K562 (cell line): ENCODE measurements at regions not wholly inside any gene's neighbourhood (a gene's known extent, or its start where the extent isn't known, plus 50 kb on each side); places are given as distances from the start of the nearest gene placed in this dataset.
A peak's percentile ranks its signal among the peaks of the same experiment; 100 is the strongest.

Source experiments
- ATAC-seq: fragments of 200-7000 bp; cut with Tn5 transposase; 3 replicates; pipeline ENCODE4 v1.9.1; 2020; ENCODE audit warnings: moderate library complexity
- BruUV-seq: library from RNA; stranded (reverse); fragments of 400-500 nt; replicated peaks from 2 replicates; lab custom pipeline; 2021; lab: Mats Ljungman, UMichigan
- CTCF ChIA-PET: fragments of 300-600 bp; formaldehyde crosslinking; extraction: SDS; loops from one replicate; lab custom pipeline; 2021; ENCODE audit warnings: low intra/inter-chr PET ratio; lab: Yijun Ruan, JAX
- POLR2A ChIA-PET: fragments of 300-600, 350-650 bp; sonication (Branson Sonifier 250); formaldehyde crosslinking; extraction: SDS; loops from one replicate; lab custom pipeline; 2021; ENCODE audit warnings: antibody characterized with exemption, inconsistent platforms; lab: Yijun Ruan, JAX
- DNase-seq, 4 experiments: peaks; one replicate each; pipeline versions ENCODE4 v3.0.0 to v3.0.0-alpha.2; 2011 to 2018; ENCODE audit warnings: low spot score in 3 of 4, mixed read lengths in 3 of 4; ENCODE audit errors: extremely low read depth in 1 of 4
- FAIRE-seq: peaks from 2 replicates; lab custom pipeline; 2011; peaks lifted over from hg19 to GRCh38; lab: Jason Lieb, UNC
- H2AFZ ChIP-seq: 2 replicates; pipeline ENCODE4 v1.6.0; 2011; ENCODE audit warnings: low read depth, low read length, control low read depth, inconsistent platforms
- H3K27ac ChIP-seq: fragments of 200-600 bp; 3 replicates; pipeline ENCODE4 v1.8.0; 2011; ENCODE audit warnings: low read depth, mild to moderate bottlenecking, control low read depth, inconsistent platforms, low read length, moderate library complexity, mixed read lengths; ENCODE audit errors: extremely low read depth
- H3K27me3 ChIP-seq, 2 experiments: fragments of 300-600 bp in 1 of 2; 2 replicates in 1 of 2; 3 replicates in 1 of 2; pipeline versions ENCODE4 v1.6.0 to v1.8.0; 2011; ENCODE audit warnings: inconsistent platforms in 2 of 2, low read length in 2 of 2, mild to moderate bottlenecking in 1 of 2, mixed read lengths in 1 of 2, moderate library complexity in 1 of 2; ENCODE audit not compliant: control insufficient read depth in 2 of 2, insufficient read depth in 2 of 2
- H3K36me3 ChIP-seq: fragments of 300-600 bp; 3 replicates; pipeline ENCODE4 v1.8.0; 2011; ENCODE audit warnings: mild to moderate bottlenecking, low read length, inconsistent platforms; ENCODE audit not compliant: control insufficient read depth, insufficient read depth
- H3K4me1 ChIP-seq, 2 experiments: fragments of 200-600 bp in 1 of 2; replicated peaks in 1 of 2; 2 replicates in 1 of 2; 3 replicates in 1 of 2; pipeline versions ENCODE4 v1.5.1 to v1.8.0; 2011; ENCODE audit warnings: inconsistent platforms in 2 of 2, low read length in 2 of 2, mild to moderate bottlenecking in 1 of 2, mixed read lengths in 1 of 2, moderate library complexity in 1 of 2; ENCODE audit not compliant: control insufficient read depth in 2 of 2, insufficient read depth in 2 of 2
- H3K4me2 ChIP-seq: 2 replicates; pipeline ENCODE4 v1.6.1; 2011; ENCODE audit warnings: low read length, control low read depth, inconsistent platforms, mixed read lengths; ENCODE audit not compliant: insufficient read depth
- H3K4me3 ChIP-seq: fragments of 200-600 bp; sonication (generic), shearing (Covaris generic); 2 replicates; pipeline ENCODE4 v1.5.1; 2016; ENCODE audit warnings: control low read depth, inconsistent platforms
- H3K79me2 ChIP-seq: fragments of 200-600 bp; 3 replicates; pipeline ENCODE4 v1.8.0; 2011; ENCODE audit warnings: low read length, inconsistent platforms; ENCODE audit not compliant: control insufficient read depth, insufficient read depth
- H3K9ac ChIP-seq, 2 experiments: 2 replicates each; pipeline versions ENCODE4 v1.6.0 to v1.6.1; 2011; ENCODE audit warnings: low read depth in 2 of 2, low read length in 2 of 2, control low read depth in 1 of 2, inconsistent platforms in 1 of 2, mild to moderate bottlenecking in 1 of 2, mixed read lengths in 1 of 2; ENCODE audit not compliant: insufficient read depth in 1 of 2
- H3K9me1 ChIP-seq: one replicate; pipeline ENCODE4 v1.6.0; 2011; ENCODE audit warnings: inconsistent platforms, mild to moderate bottlenecking, low read length, moderate library complexity; ENCODE audit not compliant: control insufficient read depth, insufficient read depth
- H3K9me3 ChIP-seq: replicated peaks from 2 replicates; pipeline ENCODE4 v1.5.1; 2011; ENCODE audit warnings: low read depth, low read length, inconsistent platforms; ENCODE audit not compliant: control insufficient read depth, insufficient read depth
- H4K20me1 ChIP-seq: replicated peaks from 2 replicates; pipeline ENCODE4 v1.6.1; 2011; ENCODE audit warnings: low read length, inconsistent platforms, mixed read lengths; ENCODE audit not compliant: control insufficient read depth, insufficient read depth
- BACH1 ChIP-seq: fragments of 200-800 bp; sonication (Bioruptor generic); IDR thresholded peaks from 2 replicates; pipeline ENCODE4 v1.6.1; 2016; ENCODE audit warnings: missing genetic modification characterization, missing compliant biosample characterization
- CBFA2T3 ChIP-seq: fragments of 450-650 bp; IDR thresholded peaks from 2 replicates; pipeline ENCODE4 v1.6.1; 2017
- JUND ChIP-seq, 2 experiments: IDR thresholded peaks; 2 replicates in 1 of 2; 3 replicates in 1 of 2; pipeline ENCODE4 v1.6.1; 2011; ENCODE audit warnings: borderline replicate concordance in 2 of 2, low read depth in 2 of 2, low read length in 2 of 2, improper control_type of control experiment in 1 of 2, missing biosample characterization in 1 of 2, missing genetic modification characterization in 1 of 2, missing genetic modification reagents in 1 of 2
- LARP7 ChIP-seq: fragments of 450-650 bp; IDR thresholded peaks from 2 replicates; pipeline ENCODE4 v1.6.1; 2016
- MTA3 ChIP-seq: fragments of 450-650 bp; formaldehyde crosslinking; IDR thresholded peaks from 2 replicates; pipeline ENCODE4 v1.6.1; 2017; ENCODE audit warnings: mild to moderate bottlenecking, borderline replicate concordance
- PHB2 ChIP-seq: fragments of 450-650 bp; IDR thresholded peaks from 2 replicates; pipeline ENCODE4 v1.6.1; 2017; ENCODE audit warnings: low read depth
- PHTF2 ChIP-seq: fragments of 250-450 bp; sonication (Bioruptor Pico); IDR thresholded peaks from 2 replicates; pipeline ENCODE4 v1.5.0; 2021; ENCODE audit warnings: mild to moderate bottlenecking
- PTBP1 ChIP-seq: fragments of 200-400 bp; formaldehyde crosslinking; IDR thresholded peaks from 2 replicates; pipeline ENCODE4 v1.6.1; 2017; ENCODE audit warnings: low read depth, low read length
- TFAP4 ChIP-seq: sonication (generic); formaldehyde crosslinking; IDR thresholded peaks from 2 replicates; pipeline ENCODE4 v1.8.0; 2022; ENCODE audit warnings: missing genetic modification reagents, mild to moderate bottlenecking, moderate library complexity, borderline replicate concordance
- ZNF143 ChIP-seq: sonication (generic); formaldehyde crosslinking; IDR thresholded peaks from 2 replicates; pipeline ENCODE4 v1.9.0; 2022; ENCODE audit warnings: mild to moderate bottlenecking, missing genetic modification reagents
- ZNF384 ChIP-seq: IDR thresholded peaks from 2 replicates; pipeline ENCODE4 v1.6.1; 2012; ENCODE audit warnings: low read depth, low read length, improper control_type of control experiment
- ZNF79 ChIP-seq: fragments of 250-450 bp; sonication (Bioruptor Pico); IDR thresholded peaks from 2 replicates; pipeline ENCODE4 v1.4.0; 2020; ENCODE audit warnings: low read depth, mild to moderate bottlenecking, moderate library complexity
- WGBS: fragments of 100-300 bp; shearing (Covaris generic); methylation state at CpG from one replicate; pipeline ENCODE4 v1.1.6; 2016; ENCODE audit warnings: low coverage, mixed read lengths; ENCODE audit not compliant: insufficient coverage; ENCODE audit errors: missing lambda C conversion rate; 5-methylcytosine and 5-hydroxymethylcytosine counted together
- in situ Hi-C: fragments of 300-500 bp; cut with MboI; formaldehyde crosslinking; loops from 4 replicates; pipeline ENCODE4 v1.15.0; 2018; ENCODE audit warnings: inconsistent platforms, mixed read lengths
- intact Hi-C: fragments of 100-400 bp; cut with micrococcal nuclease; formaldehyde crosslinking; loops from 2 replicates; pipeline ENCODE4 v1.14.2; 2022

DNA sequence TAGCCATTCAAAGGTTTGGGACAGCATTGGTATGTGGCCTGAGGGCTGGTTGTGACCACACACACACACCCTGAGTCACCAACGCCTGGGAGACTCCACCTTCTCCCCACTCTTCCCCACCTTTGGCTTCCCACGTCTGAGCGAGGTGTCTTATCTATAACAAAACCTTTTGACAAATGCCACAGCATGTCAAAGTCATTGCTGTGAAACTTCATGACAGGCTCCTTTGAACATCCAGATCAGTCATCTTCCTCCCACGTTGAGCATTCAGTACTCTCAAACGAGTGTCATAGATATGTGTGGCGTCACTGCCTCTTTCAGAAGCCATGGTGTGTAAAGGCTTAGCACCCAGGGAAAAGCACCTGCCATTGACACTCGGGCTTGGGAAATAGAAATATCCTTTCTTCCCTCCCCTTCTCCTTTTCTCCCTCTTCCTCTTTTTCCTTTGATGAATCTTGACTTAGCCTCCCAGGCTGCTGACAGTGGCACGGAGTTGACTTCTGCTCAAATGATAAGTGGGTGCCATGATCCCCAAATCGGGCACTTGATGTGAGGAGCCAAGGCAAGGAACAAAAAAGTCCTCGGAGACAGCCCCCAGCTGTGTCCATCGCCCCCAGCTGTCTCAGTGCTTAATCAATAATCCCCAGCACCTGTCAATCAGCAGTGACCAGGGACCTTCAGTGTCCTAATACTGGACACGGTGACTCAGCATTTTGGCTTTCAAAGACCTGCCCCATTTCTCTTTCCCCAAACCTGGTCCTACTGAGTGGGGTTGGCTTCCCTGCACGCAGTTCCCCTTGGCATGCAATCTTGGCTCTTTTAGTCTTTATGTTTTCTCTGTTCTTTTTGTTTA is 114.8 kb downstream of the FGF18 start (continued):
- TF ChIP-seq TFAP4 (CRISPR knock-in tag) = peak; percentile 31; the same call in 1 of the 2 replicates
- peak; percentile 81 for TF ChIP-seq CBFA2T3
- 0 out of 2 replicates have a peak, but pooled peaks have one; percentile 65 for TF ChIP-seq MTA3
- TF ChIP-seq, all 486 proteins: peak for 54

DNA sequence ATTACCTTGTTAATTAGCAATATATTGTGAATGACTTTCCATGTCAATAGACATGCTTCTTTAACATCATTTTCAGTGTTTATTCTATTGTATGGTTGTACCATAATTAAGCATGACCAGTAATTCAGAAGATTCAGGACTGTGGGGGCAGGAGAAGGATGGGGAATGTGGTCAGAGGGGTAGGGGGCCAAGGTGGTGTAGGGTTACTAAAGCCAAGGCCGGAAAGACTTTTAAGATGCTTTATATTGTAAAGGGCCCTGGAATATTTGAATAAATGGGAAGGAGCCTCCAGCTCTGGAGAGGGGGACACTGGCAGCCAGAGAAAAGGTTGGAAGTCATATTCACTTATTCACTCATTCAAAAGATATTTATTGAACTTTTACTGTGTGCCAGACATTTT is 115.7 kb downstream of the FGF18 start:
- TF ChIP-seq PHB2 (no peak), PHTF2 (CRISPR knock-in tag) (no peak), ZNF384 (no peak), PTBP1 (no peak), JUND (IDR thresholded peaks at IDR 0.05; ENCODE audit: borderline replicate concordance, low read depth, low read length) (no peak), JUND (tag; IDR thresholded peaks at IDR 0.05; ENCODE audit: borderline replicate concordance, low read depth, low read length) (no peak), LARP7 (no peak), ZNF143 (CRISPR knock-in tag) (no peak), ZNF79 (CRISPR knock-in tag) (no peak), BACH1 (no peak)
- in situ Hi-C loops = no loop called here
- FAIRE-seq = no peak
- POLR2A ChIA-PET = interaction anchor here (0.8 kb wide), 2 partner anchors 12 to 201 kb away, joined by 3 to 4 read pairs; no protein-coding TSS in a partner anchor
- H3K9ac ChIP-seq = no peak overlapping the region
- H3K27me3 ChIP-seq = peaks cover 1 to 24% of the 10 kb centered on the region in 2 experiments
- no peaks in the 10 kb centered on the region for H4K20me1 ChIP-seq
- H3K9me3 ChIP-seq = no peaks in the 10 kb centered on the region
- no peak overlapping the region for H3K4me2 ChIP-seq
- no peak overlapping the region for H3K27ac ChIP-seq
- no peaks in the 10 kb centered on the region for H3K36me3 ChIP-seq
- no peak overlapping the region for H2AFZ ChIP-seq
- no peak for DNase-seq
- H3K79me2 ChIP-seq = no peaks in the 10 kb centered on the region
- CTCF ChIA-PET = no interaction called here
- no TSS peak for BruUV-seq
- WGBS = 27% methylated on average over 1 of the region's 1 CpG
- no peak overlapping the region for H3K4me3 ChIP-seq
- peaks cover 2 to 12% of the 10 kb centered on the region in 2 experiments; a peak in 3 of 5 replicates for H3K4me1 ChIP-seq
- no peak for ATAC-seq
- intact Hi-C loops = no loop called here
- no peaks in the 10 kb centered on the region for H3K9me1 ChIP-seq
